ENCODE measurements at regions not wholly inside any gene's neighbourhood (a gene's known extent, or its start where the extent isn't known, plus 50 kb on each side); places are given as distances from the start of the nearest gene placed in this dataset.

DNA sequence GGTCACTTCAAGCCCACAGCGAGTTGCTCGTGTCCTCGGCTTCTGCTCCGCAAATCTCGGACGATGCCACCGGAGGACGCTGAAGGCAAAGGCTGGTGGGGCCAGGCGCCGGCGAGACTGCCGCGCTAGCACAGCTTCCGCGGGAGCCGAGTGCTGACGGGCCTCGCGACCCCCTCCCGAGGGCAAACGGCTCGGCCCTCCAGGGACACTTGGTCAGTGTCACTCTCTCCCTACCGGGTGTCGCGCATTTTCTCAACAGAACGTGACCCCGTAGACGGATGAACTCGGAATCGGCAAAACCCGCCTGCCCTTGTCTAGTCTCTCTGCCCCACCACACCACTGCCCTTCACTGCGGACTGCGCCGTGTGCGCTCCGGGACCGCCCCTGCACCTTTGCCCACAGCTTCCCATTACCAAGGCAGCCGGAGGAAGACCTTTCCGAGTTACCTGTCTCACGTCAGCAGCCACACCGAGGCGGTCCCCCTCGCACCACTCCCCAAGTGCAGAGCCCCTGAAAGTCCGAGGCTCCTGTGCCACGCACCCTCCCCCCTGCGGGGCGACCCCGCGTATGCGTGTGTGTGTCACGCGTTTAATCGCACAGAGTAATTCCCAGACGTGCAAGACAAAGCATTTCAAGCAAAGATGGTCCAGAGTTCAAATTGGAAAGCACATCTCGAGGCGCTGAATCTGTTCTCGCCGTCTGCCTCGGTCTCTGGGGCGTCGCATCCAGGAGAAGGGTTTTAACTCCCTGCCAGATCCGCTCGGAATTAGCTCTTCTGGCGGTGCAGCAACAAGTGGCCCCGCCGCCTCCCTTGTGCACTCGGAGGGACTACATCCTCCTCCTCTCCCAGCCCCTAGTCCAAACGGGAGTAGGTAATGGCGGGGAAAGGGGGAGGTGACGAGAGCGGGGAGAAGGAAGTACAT, 245.0 kb upstream of the TOPAZ1 start:
- Mint-ChIP-seq H3K4me3 (ENCODE audit: unreplicated experiment) (peak overlapping the region; percentile 70), H3K4me1 (ENCODE audit: low read depth, unreplicated experiment) (no peaks in the 10 kb centered on the region), H3K27me3 (ENCODE audit: insufficient read depth, unreplicated experiment) (peaks cover 8% of the 10 kb centered on the region), H3K27ac (ENCODE audit: unreplicated experiment) (no peak overlapping the region), H3K36me3 (ENCODE audit: insufficient read depth, unreplicated experiment) (peaks cover 6% of the 10 kb centered on the region), H3K9me3 (ENCODE audit: unreplicated experiment) (no peaks in the 10 kb centered on the region)
- H3K9me3 ChIP-seq = peaks cover 4% of the 10 kb centered on the region; the same call in 1 of the 2 replicates
- no peaks in the 10 kb centered on the region for H3K4me1 ChIP-seq
- peak overlapping the region; percentile 27 for H3K4me3 ChIP-seq (ENCODE audit: low read depth, low read length)
- no peaks in the 10 kb centered on the region for H3K36me3 ChIP-seq (ENCODE audit: control insufficient read depth, insufficient read depth, low read length)
- ChIA-PET POLR2A (no interaction called here), CTCF (interaction anchor here (0.7 kb wide), 1 partner anchor 81 kb away, joined by 3 read pairs; no protein-coding TSS in a partner anchor)
- peak in 1 of 2 experiments; percentile 35 for DNase-seq
- BruUV-seq (replicated peaks) = no TSS peak
- TF ChIP-seq, protein P1, sequence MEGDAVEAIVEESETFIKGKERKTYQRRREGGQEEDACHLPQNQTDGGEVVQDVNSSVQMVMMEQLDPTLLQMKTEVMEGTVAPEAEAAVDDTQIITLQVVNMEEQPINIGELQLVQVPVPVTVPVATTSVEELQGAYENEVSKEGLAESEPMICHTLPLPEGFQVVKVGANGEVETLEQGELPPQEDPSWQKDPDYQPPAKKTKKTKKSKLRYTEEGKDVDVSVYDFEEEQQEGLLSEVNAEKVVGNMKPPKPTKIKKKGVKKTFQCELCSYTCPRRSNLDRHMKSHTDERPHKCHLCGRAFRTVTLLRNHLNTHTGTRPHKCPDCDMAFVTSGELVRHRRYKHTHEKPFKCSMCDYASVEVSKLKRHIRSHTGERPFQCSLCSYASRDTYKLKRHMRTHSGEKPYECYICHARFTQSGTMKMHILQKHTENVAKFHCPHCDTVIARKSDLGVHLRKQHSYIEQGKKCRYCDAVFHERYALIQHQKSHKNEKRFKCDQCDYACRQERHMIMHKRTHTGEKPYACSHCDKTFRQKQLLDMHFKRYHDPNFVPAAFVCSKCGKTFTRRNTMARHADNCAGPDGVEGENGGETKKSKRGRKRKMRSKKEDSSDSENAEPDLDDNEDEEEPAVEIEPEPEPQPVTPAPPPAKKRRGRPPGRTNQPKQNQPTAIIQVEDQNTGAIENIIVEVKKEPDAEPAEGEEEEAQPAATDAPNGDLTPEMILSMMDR (IDR thresholded peaks at IDR 0.05; ENCODE audit: insufficient read depth in 1 of 2, low read depth in 1 of 2, low read length in 1 of 2, severe bottlenecking in 1 of 2, unreplicated experiment in 1 of 2) = no peak
- intact Hi-C loops (cut with micrococcal nuclease; ENCODE audit: unreplicated experiment) = loop anchor here (5.0 kb wide), 1 partner anchor 201 kb away; no protein-coding TSS in a partner anchor
- H3K27me3 ChIP-seq (replicated peaks; ENCODE audit: control insufficient read depth, insufficient read depth, low read length) = peaks cover 2% of the 10 kb centered on the region; the same call in 1 of the 2 replicates

DNA sequence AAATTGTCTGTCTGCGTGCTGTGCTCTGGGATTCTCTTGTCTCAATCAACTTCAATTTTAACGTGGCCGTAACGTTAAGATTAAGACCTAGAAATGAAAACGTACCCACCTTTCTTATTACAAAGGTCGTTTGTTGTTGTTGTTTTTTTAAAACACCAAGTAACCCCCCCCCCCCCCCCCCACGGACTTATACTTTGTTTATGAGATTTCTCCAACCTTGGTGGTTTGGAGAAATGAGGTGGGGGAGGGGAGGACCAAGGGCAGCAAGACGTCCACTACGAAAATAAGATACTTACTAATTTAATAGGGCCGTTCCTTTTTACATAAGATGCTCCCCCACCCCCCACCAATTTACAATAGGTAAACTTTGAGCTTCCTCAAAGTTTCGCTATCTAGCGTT, 244.4 kb upstream of the TOPAZ1 start:
- CTCF ChIA-PET = no interaction called here
- TF ChIP-seq, protein P1 (IDR thresholded peaks at IDR 0.05; ENCODE audit: insufficient read depth in 1 of 2, low read depth in 1 of 2, low read length in 1 of 2, severe bottlenecking in 1 of 2, unreplicated experiment in 1 of 2) = no peak
- BruUV-seq (replicated peaks) = no TSS peak
- Histone ChIP-seq H3K4me1 (no peaks in the 10 kb centered on the region), H3K27me3 (replicated peaks; ENCODE audit: control insufficient read depth, insufficient read depth, low read length) (peaks cover 2% of the 10 kb centered on the region; the same call in 1 of the 2 replicates), H3K36me3 (ENCODE audit: control insufficient read depth, insufficient read depth, low read length) (no peaks in the 10 kb centered on the region), H3K4me3 (ENCODE audit: low read depth, low read length) (no peak overlapping the region; the same call in 1 of the 2 replicates), H3K9me3 (no peaks in the 10 kb centered on the region; the same call in 1 of the 2 replicates)
- Mint-ChIP-seq H3K9me3 (ENCODE audit: unreplicated experiment) (no peaks in the 10 kb centered on the region), H3K36me3 (ENCODE audit: insufficient read depth, unreplicated experiment) (peaks cover 6% of the 10 kb centered on the region), H3K4me3 (ENCODE audit: unreplicated experiment) (peak overlapping the region; percentile 70), H3K27me3 (ENCODE audit: insufficient read depth, unreplicated experiment) (peaks cover 8% of the 10 kb centered on the region), H3K4me1 (ENCODE audit: low read depth, unreplicated experiment) (no peaks in the 10 kb centered on the region), H3K27ac (ENCODE audit: unreplicated experiment) (no peak overlapping the region)
- intact Hi-C loops (cut with micrococcal nuclease; ENCODE audit: unreplicated experiment) = loop anchor here (5.0 kb wide), 1 partner anchor 200 kb away; no protein-coding TSS in a partner anchor
- no peak for DNase-seq
- POLR2A ChIA-PET = no interaction called here

DNA sequence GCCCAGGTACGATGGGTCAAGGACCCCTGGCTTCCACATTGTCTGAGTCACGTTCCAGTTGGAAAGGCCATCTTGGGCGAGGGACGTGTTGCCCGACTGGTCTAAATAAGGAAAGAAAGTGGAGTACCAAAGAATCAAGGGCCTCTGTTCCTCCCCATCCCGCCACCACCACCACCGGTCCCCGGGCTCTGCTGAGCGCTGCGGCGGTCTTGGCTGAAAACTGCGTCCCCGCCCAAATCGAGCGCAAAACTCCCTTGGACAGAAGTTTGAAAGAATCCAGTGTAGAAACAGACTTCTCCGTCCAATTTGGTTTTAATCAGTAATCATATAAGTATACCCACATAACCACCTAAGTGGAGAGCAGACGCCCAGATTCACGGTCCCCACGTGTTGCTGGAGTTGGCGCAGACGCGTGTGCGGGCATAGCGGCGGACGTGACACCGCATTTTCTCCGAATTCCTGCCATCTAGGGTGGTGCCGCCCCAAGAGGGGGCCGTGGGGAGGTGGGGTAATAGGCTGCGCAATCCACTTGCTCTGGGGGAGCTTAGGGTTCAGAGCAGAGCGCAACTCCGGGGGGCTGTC, 243.8 kb upstream of the TOPAZ1 start:
- Histone ChIP-seq H3K27me3 (replicated peaks; ENCODE audit: control insufficient read depth, insufficient read depth, low read length) (peaks cover 2% of the 10 kb centered on the region; the same call in 1 of the 2 replicates), H3K9me3 (no peaks in the 10 kb centered on the region), H3K4me1 (no peaks in the 10 kb centered on the region), H3K36me3 (ENCODE audit: control insufficient read depth, insufficient read depth, low read length) (no peaks in the 10 kb centered on the region), H3K4me3 (ENCODE audit: low read depth, low read length) (peak overlapping the region; percentile 8; the same call in 1 of the 2 replicates)
- TF ChIP-seq, protein P1 (IDR thresholded peaks at IDR 0.05; ENCODE audit: insufficient read depth in 1 of 2, low read depth in 1 of 2, low read length in 1 of 2, severe bottlenecking in 1 of 2, unreplicated experiment in 1 of 2) = no peak
- peak overlapping the region; percentile 70 for H3K4me3 Mint-ChIP-seq (ENCODE audit: unreplicated experiment)
- ChIA-PET POLR2A (no interaction called here), CTCF (no interaction called here)
- no peak for DNase-seq
- H3K9me3 Mint-ChIP-seq (ENCODE audit: unreplicated experiment) = no peaks in the 10 kb centered on the region
- H3K27me3 Mint-ChIP-seq (ENCODE audit: insufficient read depth, unreplicated experiment) = peaks cover 8% of the 10 kb centered on the region
- H3K36me3 Mint-ChIP-seq (ENCODE audit: insufficient read depth, unreplicated experiment) = peaks cover 6% of the 10 kb centered on the region
- intact Hi-C loops (cut with micrococcal nuclease; ENCODE audit: unreplicated experiment) = loop anchor here (5.0 kb wide), 1 partner anchor 199 kb away; no protein-coding TSS in a partner anchor
- no TSS peak for BruUV-seq (replicated peaks)
- no peaks in the 10 kb centered on the region for H3K4me1 Mint-ChIP-seq (ENCODE audit: low read depth, unreplicated experiment)
- H3K27ac Mint-ChIP-seq (ENCODE audit: unreplicated experiment) = no peak overlapping the region

All from Caco-2 (cell line).